Ovary (tissue), 3 donors: ENCODE measurements at regions not wholly inside any gene's neighbourhood (a gene's known extent, or its start where the extent isn't known, plus 50 kb on each side); places are given as distances from the start of the nearest gene placed in this dataset.
"Not testable (repeated sequence)": the region's sequence is repeated elsewhere in the genome, so short reads cannot be mapped to it uniquely, and the experiment has no call there.

Experiments
- EP300 ChIP-seq: sonication (generic); formaldehyde crosslinking; IDR thresholded peaks from one replicate; pipeline ENCODE4 v1.6.1; 2017; ENCODE audit warnings: antibody characterized with exemption
- POLR2A ChIP-seq: fragments of 450-650 bp; IDR thresholded peaks from one replicate; pipeline ENCODE4 v1.6.1; 2017; ENCODE audit warnings: antibody characterized with exemption, mild to moderate bottlenecking, moderate library complexity
- TF ChIP-seq, protein P1 (sequence below), 3 donors: fragments of 450-650 bp in 2 of 3; fragments of 200-600 bp in 1 of 3; IDR thresholded peaks; one replicate each; pipeline versions ENCODE4 v1.5.1 to v1.8.0; 2016 to 2022; ENCODE audit warnings: antibody characterized with exemption in 3 of 3, mild to moderate bottlenecking in 1 of 3
- donor health status: DM: no; HTN: no; CAD: no.

- TF ChIP-seq POLR2A, EP300: not testable (repeated sequence)
- TF ChIP-seq, protein P1, sequence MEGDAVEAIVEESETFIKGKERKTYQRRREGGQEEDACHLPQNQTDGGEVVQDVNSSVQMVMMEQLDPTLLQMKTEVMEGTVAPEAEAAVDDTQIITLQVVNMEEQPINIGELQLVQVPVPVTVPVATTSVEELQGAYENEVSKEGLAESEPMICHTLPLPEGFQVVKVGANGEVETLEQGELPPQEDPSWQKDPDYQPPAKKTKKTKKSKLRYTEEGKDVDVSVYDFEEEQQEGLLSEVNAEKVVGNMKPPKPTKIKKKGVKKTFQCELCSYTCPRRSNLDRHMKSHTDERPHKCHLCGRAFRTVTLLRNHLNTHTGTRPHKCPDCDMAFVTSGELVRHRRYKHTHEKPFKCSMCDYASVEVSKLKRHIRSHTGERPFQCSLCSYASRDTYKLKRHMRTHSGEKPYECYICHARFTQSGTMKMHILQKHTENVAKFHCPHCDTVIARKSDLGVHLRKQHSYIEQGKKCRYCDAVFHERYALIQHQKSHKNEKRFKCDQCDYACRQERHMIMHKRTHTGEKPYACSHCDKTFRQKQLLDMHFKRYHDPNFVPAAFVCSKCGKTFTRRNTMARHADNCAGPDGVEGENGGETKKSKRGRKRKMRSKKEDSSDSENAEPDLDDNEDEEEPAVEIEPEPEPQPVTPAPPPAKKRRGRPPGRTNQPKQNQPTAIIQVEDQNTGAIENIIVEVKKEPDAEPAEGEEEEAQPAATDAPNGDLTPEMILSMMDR (IDR thresholded peaks at IDR 0.05) = not testable (repeated sequence)
Observed at GRCh38 chr5:148744380-148744779, 82.0 kb upstream of the ADRB2 start.
